ENCODE measurements at regions not wholly inside any gene's neighbourhood (a gene's known extent, or its start where the extent isn't known, plus 50 kb on each side); places are given as distances from the start of the nearest gene placed in this dataset.

- Histone ChIP-seq H3K27ac (ENCODE audit: low read length) (no peak overlapping the region), H3K9ac (ENCODE audit: low read length) (no peak overlapping the region), H3K9me3 (ENCODE audit: low read length) (no peaks in the 10 kb centered on the region), H3K79me2 (replicated peaks; ENCODE audit: insufficient read depth, low read length) (no peaks in the 10 kb centered on the region), H3K4me2 (ENCODE audit: low read length) (no peak overlapping the region), H2AFZ (ENCODE audit: low read depth, low read length) (no peak overlapping the region), H3K9me2 (ENCODE audit: insufficient read depth, low read length) (no peaks in the 10 kb centered on the region), H3K27me3 (ENCODE audit: insufficient read depth, low read depth, low read length) (no peaks in the 10 kb centered on the region), H3F3A (ENCODE audit: insufficient read depth, low read length, poor library complexity, severe bottlenecking) (no peaks in the 10 kb centered on the region), H4K20me1 (ENCODE audit: insufficient read depth) (no peaks in the 10 kb centered on the region), H3K36me3 (ENCODE audit: insufficient read depth, low read length) (no peaks in the 10 kb centered on the region), H3K4me3 (ENCODE audit: low read length) (no peak overlapping the region)
- no peak for TF ChIP-seq EP300 (conservative IDR thresholded peaks at IDR 0.05; ENCODE audit: poor library complexity, severe bottlenecking)
- TF ChIP-seq RAD21 (conservative IDR thresholded peaks at IDR 0.05) = no peak
- no peak for TF ChIP-seq POLR2AphosphoS5 (IDR thresholded peaks at IDR 0.05)
- TF ChIP-seq, protein P1, sequence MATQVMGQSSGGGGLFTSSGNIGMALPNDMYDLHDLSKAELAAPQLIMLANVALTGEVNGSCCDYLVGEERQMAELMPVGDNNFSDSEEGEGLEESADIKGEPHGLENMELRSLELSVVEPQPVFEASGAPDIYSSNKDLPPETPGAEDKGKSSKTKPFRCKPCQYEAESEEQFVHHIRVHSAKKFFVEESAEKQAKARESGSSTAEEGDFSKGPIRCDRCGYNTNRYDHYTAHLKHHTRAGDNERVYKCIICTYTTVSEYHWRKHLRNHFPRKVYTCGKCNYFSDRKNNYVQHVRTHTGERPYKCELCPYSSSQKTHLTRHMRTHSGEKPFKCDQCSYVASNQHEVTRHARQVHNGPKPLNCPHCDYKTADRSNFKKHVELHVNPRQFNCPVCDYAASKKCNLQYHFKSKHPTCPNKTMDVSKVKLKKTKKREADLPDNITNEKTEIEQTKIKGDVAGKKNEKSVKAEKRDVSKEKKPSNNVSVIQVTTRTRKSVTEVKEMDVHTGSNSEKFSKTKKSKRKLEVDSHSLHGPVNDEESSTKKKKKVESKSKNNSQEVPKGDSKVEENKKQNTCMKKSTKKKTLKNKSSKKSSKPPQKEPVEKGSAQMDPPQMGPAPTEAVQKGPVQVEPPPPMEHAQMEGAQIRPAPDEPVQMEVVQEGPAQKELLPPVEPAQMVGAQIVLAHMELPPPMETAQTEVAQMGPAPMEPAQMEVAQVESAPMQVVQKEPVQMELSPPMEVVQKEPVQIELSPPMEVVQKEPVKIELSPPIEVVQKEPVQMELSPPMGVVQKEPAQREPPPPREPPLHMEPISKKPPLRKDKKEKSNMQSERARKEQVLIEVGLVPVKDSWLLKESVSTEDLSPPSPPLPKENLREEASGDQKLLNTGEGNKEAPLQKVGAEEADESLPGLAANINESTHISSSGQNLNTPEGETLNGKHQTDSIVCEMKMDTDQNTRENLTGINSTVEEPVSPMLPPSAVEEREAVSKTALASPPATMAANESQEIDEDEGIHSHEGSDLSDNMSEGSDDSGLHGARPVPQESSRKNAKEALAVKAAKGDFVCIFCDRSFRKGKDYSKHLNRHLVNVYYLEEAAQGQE (IDR thresholded peaks at IDR 0.05; ENCODE audit: borderline replicate concordance) = no peak
Measured at GRCh38 chr2:234309431-234309830, 187.4 kb downstream of the ARL4C start.

DNA sequence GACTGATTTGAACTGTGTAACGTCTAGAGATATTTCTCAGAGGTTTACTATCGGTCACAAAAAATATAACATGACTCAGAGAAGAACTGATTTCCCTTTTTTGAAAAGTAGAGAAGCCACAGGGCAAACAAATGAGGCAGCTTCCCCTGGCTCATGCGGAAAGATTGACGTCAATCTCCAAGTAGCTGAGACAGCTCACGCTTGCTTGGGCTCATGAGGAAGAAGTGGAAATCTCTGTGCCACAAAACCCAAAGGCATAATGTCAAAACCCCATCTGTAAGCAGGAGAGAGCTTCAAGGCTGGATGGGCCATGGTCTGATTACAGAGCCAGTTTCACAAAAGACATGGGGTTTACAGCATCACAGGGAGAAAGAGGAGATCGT lies 188.1 kb downstream of the ARL4C start:
- H3K4me2 ChIP-seq (ENCODE audit: low read length) = no peak overlapping the region
- H3K4me3 ChIP-seq (ENCODE audit: low read length) = no peak overlapping the region
- H3K9me2 ChIP-seq (ENCODE audit: insufficient read depth, low read length) = no peaks in the 10 kb centered on the region
- H4K20me1 ChIP-seq (ENCODE audit: insufficient read depth) = no peaks in the 10 kb centered on the region
- peak; percentile 5 for TF ChIP-seq POLR2AphosphoS5 (IDR thresholded peaks at IDR 0.05)
- TF ChIP-seq, protein P2, sequence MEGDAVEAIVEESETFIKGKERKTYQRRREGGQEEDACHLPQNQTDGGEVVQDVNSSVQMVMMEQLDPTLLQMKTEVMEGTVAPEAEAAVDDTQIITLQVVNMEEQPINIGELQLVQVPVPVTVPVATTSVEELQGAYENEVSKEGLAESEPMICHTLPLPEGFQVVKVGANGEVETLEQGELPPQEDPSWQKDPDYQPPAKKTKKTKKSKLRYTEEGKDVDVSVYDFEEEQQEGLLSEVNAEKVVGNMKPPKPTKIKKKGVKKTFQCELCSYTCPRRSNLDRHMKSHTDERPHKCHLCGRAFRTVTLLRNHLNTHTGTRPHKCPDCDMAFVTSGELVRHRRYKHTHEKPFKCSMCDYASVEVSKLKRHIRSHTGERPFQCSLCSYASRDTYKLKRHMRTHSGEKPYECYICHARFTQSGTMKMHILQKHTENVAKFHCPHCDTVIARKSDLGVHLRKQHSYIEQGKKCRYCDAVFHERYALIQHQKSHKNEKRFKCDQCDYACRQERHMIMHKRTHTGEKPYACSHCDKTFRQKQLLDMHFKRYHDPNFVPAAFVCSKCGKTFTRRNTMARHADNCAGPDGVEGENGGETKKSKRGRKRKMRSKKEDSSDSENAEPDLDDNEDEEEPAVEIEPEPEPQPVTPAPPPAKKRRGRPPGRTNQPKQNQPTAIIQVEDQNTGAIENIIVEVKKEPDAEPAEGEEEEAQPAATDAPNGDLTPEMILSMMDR (IDR thresholded peaks at IDR 0.05; ENCODE audit: poor library complexity, severe bottlenecking) = no peak
- no peak overlapping the region for H3K27ac ChIP-seq (ENCODE audit: low read length)
- H3K9me3 ChIP-seq (ENCODE audit: low read length) = no peaks in the 10 kb centered on the region
- H2AFZ ChIP-seq (ENCODE audit: low read depth, low read length) = no peak overlapping the region
- H3K27me3 ChIP-seq (ENCODE audit: insufficient read depth, low read depth, low read length) = no peaks in the 10 kb centered on the region
- H3K36me3 ChIP-seq (ENCODE audit: insufficient read depth, low read length) = no peaks in the 10 kb centered on the region
- no peaks in the 10 kb centered on the region for H3K79me2 ChIP-seq (replicated peaks; ENCODE audit: insufficient read depth, low read length)
- H3F3A ChIP-seq (ENCODE audit: insufficient read depth, low read length, poor library complexity, severe bottlenecking) = no peaks in the 10 kb centered on the region
- no peak overlapping the region for H3K9ac ChIP-seq (ENCODE audit: low read length)

DNA sequence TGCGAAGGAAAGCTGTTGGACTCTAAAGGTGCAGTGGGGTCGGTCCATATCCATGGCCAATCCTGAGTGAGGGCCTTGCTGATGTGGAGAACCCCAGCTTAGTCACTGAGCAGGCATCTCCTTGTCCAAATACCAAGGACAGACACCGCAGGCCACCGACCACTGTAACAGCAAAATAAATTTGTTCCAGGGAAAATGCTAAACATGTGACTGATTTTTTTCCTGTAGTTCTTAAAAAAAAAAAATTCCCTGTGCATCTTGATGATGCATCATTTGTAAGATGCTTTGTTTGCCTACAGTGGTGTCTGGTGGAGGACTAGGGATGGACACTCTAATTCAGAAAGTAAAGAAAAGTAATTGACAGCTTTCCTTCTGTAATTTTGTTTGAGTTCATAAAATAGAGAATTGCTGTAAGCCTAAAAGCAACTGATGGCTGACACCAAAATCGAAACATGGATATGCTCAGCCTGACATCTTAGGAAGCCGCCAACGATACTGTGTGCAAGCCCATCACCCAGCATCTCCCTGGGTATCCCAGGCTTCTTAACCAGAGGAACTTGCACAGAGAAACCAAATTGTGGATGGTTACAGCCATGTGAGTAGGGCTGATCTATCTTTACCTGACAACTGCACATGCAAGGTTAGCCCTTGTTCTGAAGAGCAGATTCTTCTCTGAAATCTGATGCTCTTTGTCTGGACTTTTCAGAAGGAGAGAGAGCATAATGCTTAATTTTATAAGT lies 188.6 kb downstream of the ARL4C start:
- Histone ChIP-seq H3K9me2 (ENCODE audit: insufficient read depth, low read length) (no peaks in the 10 kb centered on the region), H3K4me3 (ENCODE audit: low read length) (no peak overlapping the region), H3K9ac (ENCODE audit: low read length) (no peak overlapping the region)

More for the DNA sequence above, 188.6 kb downstream of the ARL4C start:
- Histone ChIP-seq H3F3A (ENCODE audit: insufficient read depth, low read length, poor library complexity, severe bottlenecking) (no peaks in the 10 kb centered on the region), H3K79me2 (replicated peaks; ENCODE audit: insufficient read depth, low read length) (no peaks in the 10 kb centered on the region), H2AFZ (ENCODE audit: low read depth, low read length) (no peak overlapping the region), H3K36me3 (ENCODE audit: insufficient read depth, low read length) (no peaks in the 10 kb centered on the region), H3K4me2 (ENCODE audit: low read length) (no peak overlapping the region), H3K27ac (ENCODE audit: low read length) (no peak overlapping the region), H3K27me3 (ENCODE audit: insufficient read depth, low read depth, low read length) (no peaks in the 10 kb centered on the region), H4K20me1 (ENCODE audit: insufficient read depth) (no peaks in the 10 kb centered on the region), H3K9me3 (ENCODE audit: low read length) (no peaks in the 10 kb centered on the region)
- TF ChIP-seq SMC3 (conservative IDR thresholded peaks at IDR 0.05; ENCODE audit: poor library complexity) (no peak), MXI1 (conservative IDR thresholded peaks at IDR 0.05; ENCODE audit: poor library complexity, severe bottlenecking) (no peak), EZH2 (IDR thresholded peaks at IDR 0.05; ENCODE audit: borderline replicate concordance, insufficient read depth, low read length, poor library complexity, severe bottlenecking) (no peak), POLR2AphosphoS5 (IDR thresholded peaks at IDR 0.05) (peak; percentile 5)
